AG04449 (cell line): ENCODE measurements at regions not wholly inside any gene's neighbourhood (a gene's known extent, or its start where the extent isn't known, plus 50 kb on each side); places are given as distances from the start of the nearest gene placed in this dataset.

Experiments
- CTCF ChIA-PET: fragments of 350-600 bp; formaldehyde crosslinking; extraction: SDS; loops from one replicate; lab custom pipeline; 2021; ENCODE audit warnings: antibody characterized with exemption; lab: Yijun Ruan, JAX
- POLR2A ChIA-PET: fragments of 400-600, 350-600 bp; formaldehyde crosslinking; extraction: SDS; loops from one replicate; lab custom pipeline; 2020; ENCODE audit warnings: antibody characterized with exemption, inconsistent platforms; lab: Yijun Ruan, JAX
- DNase-seq: peaks from one replicate; pipeline ENCODE4 v3.0.0-alpha.2; 2010; ENCODE audit warnings: low read depth, low spot score
- H3K4me3 ChIP-seq: 2 replicates; pipeline ENCODE4 v1.5.1; 2011; ENCODE audit warnings: low read depth, mild to moderate bottlenecking, control low read depth, low read length
- TF ChIP-seq, protein P1 (sequence below): IDR thresholded peaks from one replicate; pipeline ENCODE4 v1.5.1; 2011; ENCODE audit warnings: mild to moderate bottlenecking, moderate library complexity, low read length, control low read depth, inconsistent platforms; ENCODE audit not compliant: insufficient read depth; ENCODE audit errors: missing control alignments

- POLR2A ChIA-PET = no interaction called here
- CTCF ChIA-PET = no interaction called here
- TF ChIP-seq, protein P1, sequence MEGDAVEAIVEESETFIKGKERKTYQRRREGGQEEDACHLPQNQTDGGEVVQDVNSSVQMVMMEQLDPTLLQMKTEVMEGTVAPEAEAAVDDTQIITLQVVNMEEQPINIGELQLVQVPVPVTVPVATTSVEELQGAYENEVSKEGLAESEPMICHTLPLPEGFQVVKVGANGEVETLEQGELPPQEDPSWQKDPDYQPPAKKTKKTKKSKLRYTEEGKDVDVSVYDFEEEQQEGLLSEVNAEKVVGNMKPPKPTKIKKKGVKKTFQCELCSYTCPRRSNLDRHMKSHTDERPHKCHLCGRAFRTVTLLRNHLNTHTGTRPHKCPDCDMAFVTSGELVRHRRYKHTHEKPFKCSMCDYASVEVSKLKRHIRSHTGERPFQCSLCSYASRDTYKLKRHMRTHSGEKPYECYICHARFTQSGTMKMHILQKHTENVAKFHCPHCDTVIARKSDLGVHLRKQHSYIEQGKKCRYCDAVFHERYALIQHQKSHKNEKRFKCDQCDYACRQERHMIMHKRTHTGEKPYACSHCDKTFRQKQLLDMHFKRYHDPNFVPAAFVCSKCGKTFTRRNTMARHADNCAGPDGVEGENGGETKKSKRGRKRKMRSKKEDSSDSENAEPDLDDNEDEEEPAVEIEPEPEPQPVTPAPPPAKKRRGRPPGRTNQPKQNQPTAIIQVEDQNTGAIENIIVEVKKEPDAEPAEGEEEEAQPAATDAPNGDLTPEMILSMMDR = no peak
Measured at GRCh38 chr3:162601101-162601670, 1104.6 kb downstream of the OTOL1 start.

GRCh38 chr3:162602619-162603018 lies 1106.0 kb downstream of the OTOL1 start:
- TF ChIP-seq, protein P1 = no peak
- no peak for DNase-seq
- no peak overlapping the region for H3K4me3 ChIP-seq
- ChIA-PET CTCF (no interaction called here), POLR2A (no interaction called here)

More at GRCh38 chr3:162601101-162601670, 1104.6 kb downstream of the OTOL1 start:
- no peak overlapping the region for H3K4me3 ChIP-seq
- DNase-seq = no peak

DNA sequence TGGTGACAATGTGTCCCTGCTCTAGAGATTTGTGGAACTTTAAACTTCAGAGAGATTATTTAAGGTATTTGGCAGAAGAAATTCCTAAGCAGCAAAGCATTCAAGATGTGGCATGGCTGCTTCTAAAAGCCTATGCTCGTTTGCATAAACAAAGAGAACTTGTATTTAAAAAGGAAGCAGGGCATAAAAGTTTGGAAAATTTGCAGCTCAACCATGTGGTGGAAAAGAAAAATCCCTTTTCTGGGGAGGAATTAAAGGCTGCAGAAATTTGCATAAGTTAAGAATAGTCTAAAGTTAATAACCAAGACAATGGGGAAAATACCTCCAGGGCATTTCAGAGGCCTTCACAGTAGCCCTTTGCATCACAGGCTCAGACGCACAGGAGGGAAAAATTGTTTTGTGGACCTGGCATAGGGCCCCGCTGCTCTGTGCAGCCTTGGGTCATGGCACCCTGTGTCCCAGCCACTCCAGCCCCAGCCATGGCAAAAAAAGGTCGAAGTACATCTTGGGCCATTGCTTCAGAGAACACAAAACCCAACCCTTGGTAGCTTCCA lies 1109.1 kb downstream of the OTOL1 start:
- no peak for DNase-seq
- ChIA-PET POLR2A (no interaction called here), CTCF (no interaction called here)
- TF ChIP-seq, protein P1 = no peak
- no peak overlapping the region for H3K4me3 ChIP-seq

GRCh38 chr3:162610261-162610660 lies 1113.7 kb downstream of the OTOL1 start:
- no peak for DNase-seq
- H3K4me3 ChIP-seq = no peak overlapping the region
- ChIA-PET CTCF (no interaction called here), POLR2A (no interaction called here)
- TF ChIP-seq, protein P1 = no peak

GRCh38 chr3:162612991-162613390 lies 1116.4 kb downstream of the OTOL1 start:
- no peak for DNase-seq
- H3K4me3 ChIP-seq = no peak overlapping the region
- ChIA-PET POLR2A (no interaction called here), CTCF (no interaction called here)
- TF ChIP-seq, protein P1 = no peak

DNA sequence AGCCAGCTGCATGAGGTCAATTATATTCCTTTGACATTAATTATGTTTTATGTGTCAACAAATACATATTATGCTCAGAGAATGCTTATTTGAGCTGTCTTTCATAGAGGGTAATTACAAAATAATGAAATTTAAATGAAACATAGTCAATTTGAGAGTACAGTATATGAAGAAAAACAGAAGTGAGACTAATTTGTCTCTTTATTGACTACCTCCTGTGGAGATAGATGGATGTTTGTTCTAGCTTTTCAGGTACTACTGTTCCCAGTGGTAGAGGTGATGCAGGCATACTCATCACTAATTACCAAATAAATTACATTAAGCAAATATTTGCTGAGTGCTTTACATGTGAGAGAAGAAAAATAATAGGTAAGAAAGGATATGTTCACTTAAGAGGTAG lies 1129.6 kb downstream of the OTOL1 start:
- CTCF ChIA-PET = no interaction called here
- TF ChIP-seq, protein P1 = no peak
- no peak for DNase-seq
- no peak overlapping the region for H3K4me3 ChIP-seq
- POLR2A ChIA-PET = no interaction called here
